ENCODE measurements at regions not wholly inside any gene's neighbourhood (a gene's known extent, or its start where the extent isn't known, plus 50 kb on each side); places are given as distances from the start of the nearest gene placed in this dataset.

- no peak overlapping the region for H3K27ac ChIP-seq
- no peak for TF ChIP-seq POLR2A (IDR thresholded peaks at IDR 0.05)
- no peak for TF ChIP-seq CTCF (IDR thresholded peaks at IDR 0.05)
- no peak for TF ChIP-seq POLR2AphosphoS5 (IDR thresholded peaks at IDR 0.05)
- no peak overlapping the region for H3K4me3 ChIP-seq
- H3K4me1 ChIP-seq = no peaks in the 10 kb centered on the region
- no peaks in the 10 kb centered on the region for H3K36me3 ChIP-seq
- DNase-seq (ENCODE audit: low spot score in 2 of 2) = no peak
- intact Hi-C loops (cut with DNase I; ENCODE audit: low total_unique reads) = no loop called here
- H3K9me3 ChIP-seq = no peaks in the 10 kb centered on the region
- H3K27me3 ChIP-seq = no peaks in the 10 kb centered on the region
Measured at GRCh38 chr2:217054791-217055190, 194.9 kb upstream of the TNP1 start.

GRCh38 chr2:217052856-217053577 lies 193.2 kb upstream of the TNP1 start:
- DNase-seq (ENCODE audit: low spot score in 2 of 2) = no peak
- peak overlapping the region in 1 of 2 donors; percentile 7 for H3K27ac ChIP-seq
- TF ChIP-seq POLR2AphosphoS5 (IDR thresholded peaks at IDR 0.05) (no peak), CTCF (IDR thresholded peaks at IDR 0.05) (no peak), POLR2A (IDR thresholded peaks at IDR 0.05) (no peak)
- H3K9me3 ChIP-seq = no peaks in the 10 kb centered on the region
- H3K4me3 ChIP-seq = no peak overlapping the region
- no peaks in the 10 kb centered on the region for H3K27me3 ChIP-seq
- intact Hi-C loops (cut with DNase I; ENCODE audit: low total_unique reads) = no loop called here
- no peaks in the 10 kb centered on the region for H3K36me3 ChIP-seq
- H3K4me1 ChIP-seq = no peaks in the 10 kb centered on the region

DNA sequence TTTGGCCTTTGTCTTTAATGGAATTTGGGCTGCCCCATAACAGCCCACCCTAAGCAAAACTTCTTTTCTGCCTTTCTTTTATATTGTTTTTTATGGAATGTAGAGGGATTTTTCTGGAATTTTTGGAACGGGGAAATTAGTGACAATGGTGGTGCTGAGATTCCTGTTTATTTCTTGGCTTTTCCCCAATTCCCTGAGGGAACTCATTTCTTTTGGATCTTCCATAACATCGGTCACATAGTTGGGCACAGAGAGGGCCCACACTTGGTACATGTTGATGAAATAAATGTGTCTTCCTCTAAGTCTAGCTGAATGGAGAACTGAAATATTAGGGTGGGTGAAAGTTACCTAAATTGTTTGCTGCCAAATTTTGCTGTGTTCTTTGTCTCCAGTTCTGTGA lies 191.6 kb upstream of the TNP1 start:
- TF ChIP-seq CTCF (IDR thresholded peaks at IDR 0.05) (no peak), POLR2AphosphoS5 (IDR thresholded peaks at IDR 0.05) (no peak), POLR2A (IDR thresholded peaks at IDR 0.05) (no peak)
- no peak for DNase-seq (ENCODE audit: low spot score in 2 of 2)
- no peaks in the 10 kb centered on the region for H3K4me1 ChIP-seq
- H3K36me3 ChIP-seq = no peaks in the 10 kb centered on the region
- H3K27ac ChIP-seq = peak overlapping the region; percentile 11 to 50
- no peaks in the 10 kb centered on the region for H3K27me3 ChIP-seq
- no peak overlapping the region for H3K4me3 ChIP-seq
- intact Hi-C loops (cut with DNase I; ENCODE audit: low total_unique reads) = no loop called here
- H3K9me3 ChIP-seq = no peaks in the 10 kb centered on the region

GRCh38 chr2:217049956-217050355 lies 190.1 kb upstream of the TNP1 start:
- intact Hi-C loops (cut with DNase I; ENCODE audit: low total_unique reads) = no loop called here
- Histone ChIP-seq H3K4me3 (no peak overlapping the region), H3K9me3 (no peaks in the 10 kb centered on the region), H3K36me3 (no peaks in the 10 kb centered on the region), H3K27ac (peak overlapping the region in 1 of 2 donors; percentile 52), H3K27me3 (no peaks in the 10 kb centered on the region), H3K4me1 (no peaks in the 10 kb centered on the region)
- no peak for DNase-seq (ENCODE audit: low spot score in 2 of 2)
- TF ChIP-seq POLR2AphosphoS5 (IDR thresholded peaks at IDR 0.05) (no peak), POLR2A (IDR thresholded peaks at IDR 0.05) (no peak), CTCF (IDR thresholded peaks at IDR 0.05) (no peak)

DNA sequence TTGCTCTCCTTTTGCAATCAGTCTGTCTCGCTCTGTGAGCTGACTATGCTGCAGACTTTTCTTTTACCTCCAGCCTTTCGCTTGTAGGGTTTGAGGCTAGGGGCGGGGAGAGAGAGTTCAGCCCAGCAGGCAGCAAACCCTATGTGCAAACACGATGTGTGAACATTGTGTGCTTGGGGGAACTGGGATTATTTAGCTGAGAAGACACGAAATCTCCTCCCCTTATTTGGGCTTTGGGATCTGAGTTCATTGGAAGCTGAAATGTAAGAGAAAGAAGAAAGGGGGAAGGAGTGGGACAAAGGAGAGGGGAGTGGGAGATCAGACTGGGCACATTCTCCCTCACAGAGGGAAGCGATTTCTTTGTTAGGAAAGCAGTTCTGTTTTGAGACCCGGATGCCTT lies 189.6 kb upstream of the TNP1 start:
- no peak for DNase-seq (ENCODE audit: low spot score in 2 of 2)
- no peaks in the 10 kb centered on the region for H3K27me3 ChIP-seq
- no peaks in the 10 kb centered on the region for H3K36me3 ChIP-seq
- H3K9me3 ChIP-seq = no peaks in the 10 kb centered on the region
- TF ChIP-seq CTCF (IDR thresholded peaks at IDR 0.05) (no peak), POLR2A (IDR thresholded peaks at IDR 0.05) (no peak), POLR2AphosphoS5 (IDR thresholded peaks at IDR 0.05) (no peak)
- H3K27ac ChIP-seq = peak overlapping the region in 1 of 2 donors; percentile 61
- no peak overlapping the region for H3K4me3 ChIP-seq
- intact Hi-C loops (cut with DNase I; ENCODE audit: low total_unique reads) = no loop called here
- no peaks in the 10 kb centered on the region for H3K4me1 ChIP-seq
